ENCODE measurements at regions not wholly inside any gene's neighbourhood (a gene's known extent, or its start where the extent isn't known, plus 50 kb on each side); places are given as distances from the start of the nearest gene placed in this dataset.

- no peak for DNase-seq (ENCODE audit: low read depth in 2 of 2)
These were observed 259.4 kb downstream of the GPD2 start for GRCh38 chr2:156695595-156695994.

- DNase-seq (ENCODE audit: low read depth in 2 of 2): no peak
These were observed 261.7 kb downstream of the GPD2 start for GRCh38 chr2:156697906-156698305.

- DNase-seq (ENCODE audit: low read depth in 2 of 2): no peak
These were observed 264.5 kb downstream of the GPD2 start for GRCh38 chr2:156700681-156701080.

GRCh38 chr2:156702541-156702940, 266.4 kb downstream of the GPD2 start:
- no peak for DNase-seq (ENCODE audit: low read depth in 2 of 2)

- no peak for DNase-seq (ENCODE audit: low read depth in 2 of 2)
These were observed 267.5 kb downstream of the GPD2 start for GRCh38 chr2:156703642-156704041.

GRCh38 chr2:156704132-156704531, 268.0 kb downstream of the GPD2 start:
- no peak for DNase-seq (ENCODE audit: low read depth in 2 of 2)

- no peak for DNase-seq (ENCODE audit: low read depth in 2 of 2)
These were observed 268.4 kb downstream of the GPD2 start for GRCh38 chr2:156704617-156705016.

- no peak for DNase-seq (ENCODE audit: low read depth in 2 of 2)
These were observed 270.4 kb downstream of the GPD2 start for GRCh38 chr2:156706576-156706975.

- no peak for DNase-seq (ENCODE audit: low read depth in 2 of 2)
These were observed 271.9 kb downstream of the GPD2 start for GRCh38 chr2:156708051-156708450.

- no peak for DNase-seq (ENCODE audit: low read depth in 2 of 2)
These were observed 272.9 kb downstream of the GPD2 start for GRCh38 chr2:156709091-156709490.

- no peak for DNase-seq (ENCODE audit: low read depth in 2 of 2)
These were observed 282.9 kb downstream of the GPD2 start for GRCh38 chr2:156719036-156719435.

GRCh38 chr2:156727867-156728266, 291.7 kb downstream of the GPD2 start:
- no peak for DNase-seq (ENCODE audit: low read depth in 2 of 2)

- DNase-seq (ENCODE audit: low read depth in 2 of 2): no peak
These were observed 292.1 kb downstream of the GPD2 start for GRCh38 chr2:156728328-156728727.

GRCh38 chr2:156731506-156731905, 295.3 kb downstream of the GPD2 start:
- DNase-seq (ENCODE audit: low read depth in 2 of 2): no peak

- DNase-seq (ENCODE audit: low read depth in 2 of 2): no peak
These were observed 300.8 kb downstream of the GPD2 start for GRCh38 chr2:156736950-156737349.

GRCh38 chr2:156739301-156739700, 303.1 kb downstream of the GPD2 start:
- DNase-seq (ENCODE audit: low read depth in 2 of 2): no peak

GRCh38 chr2:156745619-156746018, 309.4 kb downstream of the GPD2 start:
- no peak for DNase-seq (ENCODE audit: low read depth in 2 of 2)

- no peak for DNase-seq (ENCODE audit: low read depth in 2 of 2)
These were observed 312.0 kb downstream of the GPD2 start for GRCh38 chr2:156748221-156748620.

- DNase-seq (ENCODE audit: low read depth in 2 of 2): no peak
These were observed 315.9 kb downstream of the GPD2 start for GRCh38 chr2:156752042-156752441.

- no peak for DNase-seq (ENCODE audit: low read depth in 2 of 2)
These were observed 317.6 kb downstream of the GPD2 start for GRCh38 chr2:156753766-156754165.

- no peak for DNase-seq (ENCODE audit: low read depth in 2 of 2)
These were observed 320.3 kb downstream of the GPD2 start for GRCh38 chr2:156756516-156756915.

GRCh38 chr2:156763174-156763573, 327.0 kb downstream of the GPD2 start:
- no peak for DNase-seq (ENCODE audit: low read depth in 2 of 2)

GRCh38 chr2:156765043-156765442, 328.9 kb downstream of the GPD2 start:
- DNase-seq (ENCODE audit: low read depth in 2 of 2): no peak

GRCh38 chr2:156765450-156765849, 329.3 kb downstream of the GPD2 start:
- DNase-seq (ENCODE audit: low read depth in 2 of 2): no peak

GRCh38 chr2:156769802-156770201, 333.6 kb downstream of the GPD2 start:
- DNase-seq (ENCODE audit: low read depth in 2 of 2): no peak
